Mesendoderm (in vitro differentiated cells): ENCODE measurements at regions not wholly inside any gene's neighbourhood (a gene's known extent, or its start where the extent isn't known, plus 50 kb on each side); places are given as distances from the start of the nearest gene placed in this dataset.

ENCODE experiments used
- DNase-seq: peaks from one replicate; pipeline ENCODE4 v3.0.0; 2013
- H2AK5ac ChIP-seq: 2 replicates; pipeline ENCODE4 v1.6.1; 2013; ENCODE audit warnings: low read length, inconsistent platforms
- H2BK120ac ChIP-seq: 2 replicates; pipeline ENCODE4 v1.6.1; 2013; ENCODE audit warnings: low read depth, mild to moderate bottlenecking, low read length, moderate library complexity, mixed read lengths
- H2BK15ac ChIP-seq: replicated peaks from 2 replicates; pipeline ENCODE4 v1.6.1; 2013; ENCODE audit warnings: low read depth, mild to moderate bottlenecking, moderate library complexity
- H2BK5ac ChIP-seq: 2 replicates; pipeline ENCODE4 v1.6.1; 2013; ENCODE audit warnings: low read length, inconsistent platforms
- H3K18ac ChIP-seq: 2 replicates; pipeline ENCODE4 v1.6.1; 2013; ENCODE audit warnings: mild to moderate bottlenecking, low read length, mixed read lengths
- H3K23ac ChIP-seq: one replicate; pipeline ENCODE4 v1.6.1; 2013; ENCODE audit warnings: low read length
- H3K27ac ChIP-seq: 2 replicates; pipeline ENCODE4 v1.5.1; 2013; ENCODE audit warnings: low read depth, mild to moderate bottlenecking, inconsistent platforms, low read length, moderate library complexity
- H3K27me3 ChIP-seq: 2 replicates; pipeline ENCODE4 v1.6.1; 2013; ENCODE audit warnings: low read length, control low read depth, mild to moderate bottlenecking, inconsistent platforms; ENCODE audit not compliant: insufficient read depth, poor library complexity
- H3K36me3 ChIP-seq: 2 replicates; pipeline ENCODE4 v1.6.1; 2013; ENCODE audit warnings: low read length, inconsistent platforms; ENCODE audit not compliant: control insufficient read depth, insufficient read depth
- H3K4ac ChIP-seq: one replicate; pipeline ENCODE4 v1.6.1; 2013; ENCODE audit warnings: low read depth, mild to moderate bottlenecking, low read length, moderate library complexity
- H3K4me1 ChIP-seq: 2 replicates; pipeline ENCODE4 v1.6.1; 2013; ENCODE audit warnings: low read depth, low read length, inconsistent platforms; ENCODE audit not compliant: control insufficient read depth
- H3K4me2 ChIP-seq: 2 replicates; pipeline ENCODE4 v1.6.1; 2013; ENCODE audit warnings: low read length
- H3K4me3 ChIP-seq: 2 replicates; pipeline ENCODE4 v1.5.1; 2013; ENCODE audit warnings: mild to moderate bottlenecking, low read length
- H3K56ac ChIP-seq: one replicate; pipeline ENCODE4 v1.6.1; 2013; ENCODE audit warnings: low read length
- H3K79me1 ChIP-seq: 2 replicates; pipeline ENCODE4 v1.6.1; 2013; ENCODE audit warnings: low read length, inconsistent platforms
- H3K79me2 ChIP-seq: 2 replicates; pipeline ENCODE4 v1.6.1; 2013; ENCODE audit warnings: mild to moderate bottlenecking, low read length; ENCODE audit not compliant: control insufficient read depth, insufficient read depth
- H3K9ac ChIP-seq: 2 replicates; pipeline ENCODE4 v1.6.1; 2013; ENCODE audit warnings: low read length, inconsistent platforms
- H4K5ac ChIP-seq: one replicate; pipeline ENCODE4 v1.6.1; 2013; ENCODE audit warnings: low read length
- H4K8ac ChIP-seq: one replicate; pipeline ENCODE4 v1.6.1; 2013; ENCODE audit warnings: low read depth, mild to moderate bottlenecking, control low read depth, low read length, moderate library complexity
- WGBS: extraction: QIAGEN DNeasy Blood & Tissue Kit; methylation state at CpG from one replicate; pipeline ENCODE4 v1.1.7; 2013; ENCODE audit warnings: low lambda C conversion rate, missing lambda C conversion rate; ENCODE audit not compliant: insufficient coverage; ENCODE audit errors: extremely low coverage; 5-methylcytosine and 5-hydroxymethylcytosine counted together

DNA sequence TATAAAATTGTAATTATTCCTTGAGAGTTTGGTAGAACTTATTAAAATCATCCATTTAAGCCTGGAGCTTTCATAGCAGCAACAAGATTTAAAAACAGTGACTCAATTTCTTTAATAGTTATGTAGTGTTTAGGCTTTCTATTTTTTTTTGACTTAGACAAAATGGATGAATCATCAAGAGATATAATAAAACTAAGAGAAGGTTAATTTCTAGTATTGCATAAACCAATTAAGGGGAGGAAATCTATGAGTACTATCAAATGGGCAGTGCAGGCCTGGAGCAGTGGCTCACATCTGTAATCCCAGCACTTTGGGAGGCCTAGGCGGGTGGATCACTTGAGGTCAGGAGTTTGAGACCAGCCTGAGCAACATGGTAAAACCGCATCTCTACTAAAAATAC lies 416.3 kb upstream of the USP24 start:
- H4K5ac ChIP-seq, result no peak overlapping the region
- H4K8ac ChIP-seq, result no peak overlapping the region

DNA sequence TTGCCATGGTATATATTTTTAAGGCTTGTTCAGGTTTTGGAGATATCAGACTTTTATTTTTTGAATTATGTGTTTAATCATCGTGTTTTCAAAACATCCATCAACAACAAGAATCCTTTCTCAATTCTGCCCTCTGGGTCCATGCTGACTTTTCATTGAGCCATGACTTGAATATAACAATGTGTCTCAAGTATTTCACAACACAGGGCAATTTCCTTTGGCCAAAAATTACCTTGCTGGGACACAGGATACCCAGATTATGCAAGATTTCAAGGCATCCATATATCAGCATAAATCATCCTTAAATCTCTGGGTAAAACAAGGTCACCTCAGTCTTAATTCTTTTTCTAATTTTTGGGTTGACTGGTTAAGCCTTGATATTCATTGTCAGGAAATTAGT lies 411.2 kb upstream of the USP24 start:
- no peak overlapping the region for H2AK5ac ChIP-seq
- H3K36me3 ChIP-seq, result no peaks in the 10 kb centered on the region
- H3K4ac ChIP-seq, result no peak overlapping the region
- no peaks in the 10 kb centered on the region for H3K79me1 ChIP-seq
- no peak overlapping the region for H2BK120ac ChIP-seq
- no peak overlapping the region for H2BK5ac ChIP-seq
- no CpG with 5 or more reads among the region's 1 CpG for WGBS
- no peak for DNase-seq
- no peak overlapping the region for H4K8ac ChIP-seq
- no peak overlapping the region for H3K27ac ChIP-seq
- H3K18ac ChIP-seq, result no peak overlapping the region
- no peak overlapping the region for H4K5ac ChIP-seq
- no peak overlapping the region for H3K4me2 ChIP-seq
- H2BK15ac ChIP-seq, result peak overlapping the region; percentile 88
- no peak overlapping the region for H3K23ac ChIP-seq
- H3K56ac ChIP-seq, result no peak overlapping the region
- H3K9ac ChIP-seq, result no peak overlapping the region
- H3K79me2 ChIP-seq, result no peaks in the 10 kb centered on the region
- H3K4me1 ChIP-seq, result no peaks in the 10 kb centered on the region
- no peak overlapping the region for H3K4me3 ChIP-seq
- no peaks in the 10 kb centered on the region for H3K27me3 ChIP-seq

More for the DNA sequence above, 416.3 kb upstream of the USP24 start:
- Histone ChIP-seq H3K27me3 (no peaks in the 10 kb centered on the region), H3K18ac (no peak overlapping the region), H3K23ac (no peak overlapping the region), H2AK5ac (no peak overlapping the region), H3K4me3 (no peak overlapping the region), H3K56ac (no peak overlapping the region), H2BK120ac (no peak overlapping the region), H3K4ac (no peak overlapping the region), H3K27ac (no peak overlapping the region), H2BK15ac (no peak overlapping the region), H3K4me1 (peaks cover 2% of the 10 kb centered on the region), H2BK5ac (no peak overlapping the region), H3K4me2 (no peak overlapping the region), H3K79me2 (no peaks in the 10 kb centered on the region), H3K9ac (no peak overlapping the region), H3K79me1 (no peaks in the 10 kb centered on the region), H3K36me3 (no peaks in the 10 kb centered on the region)
- DNase-seq, result no peak
- no CpG with 5 or more reads among the region's 2 CpGs for WGBS

DNA sequence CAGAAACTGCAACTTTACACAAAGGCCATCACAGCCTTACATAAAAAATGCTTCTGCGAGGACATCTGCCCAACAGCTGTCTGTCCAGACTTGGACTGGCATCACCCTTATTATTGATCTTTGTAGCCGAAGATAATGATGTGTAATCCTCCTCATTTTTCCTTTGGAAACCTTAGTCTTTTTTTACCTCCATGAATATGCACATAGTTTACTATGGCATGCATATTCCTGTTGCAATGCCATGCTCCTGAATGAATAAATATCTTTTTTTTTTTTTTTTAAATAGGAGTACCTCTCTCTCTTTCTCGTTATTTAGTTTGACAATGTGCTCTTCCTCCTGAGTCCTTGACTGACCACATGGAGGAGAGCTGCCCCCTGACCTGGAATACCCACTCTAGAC lies 409.6 kb upstream of the USP24 start:
- Histone ChIP-seq H4K8ac (no peak overlapping the region), H3K56ac (no peak overlapping the region), H3K4me2 (no peak overlapping the region), H3K36me3 (no peaks in the 10 kb centered on the region), H2AK5ac (no peak overlapping the region), H3K79me1 (no peaks in the 10 kb centered on the region), H3K4me1 (no peaks in the 10 kb centered on the region), H3K9ac (no peak overlapping the region), H3K23ac (no peak overlapping the region), H2BK120ac (no peak overlapping the region), H2BK5ac (no peak overlapping the region), H3K4me3 (no peak overlapping the region), H2BK15ac (no peak overlapping the region), H3K79me2 (no peaks in the 10 kb centered on the region), H4K5ac (no peak overlapping the region), H3K27ac (no peak overlapping the region), H3K4ac (no peak overlapping the region), H3K27me3 (no peaks in the 10 kb centered on the region), H3K18ac (no peak overlapping the region)
- no CpG with 5 or more reads among the region's 3 CpGs for WGBS
- DNase-seq, result no peak

DNA sequence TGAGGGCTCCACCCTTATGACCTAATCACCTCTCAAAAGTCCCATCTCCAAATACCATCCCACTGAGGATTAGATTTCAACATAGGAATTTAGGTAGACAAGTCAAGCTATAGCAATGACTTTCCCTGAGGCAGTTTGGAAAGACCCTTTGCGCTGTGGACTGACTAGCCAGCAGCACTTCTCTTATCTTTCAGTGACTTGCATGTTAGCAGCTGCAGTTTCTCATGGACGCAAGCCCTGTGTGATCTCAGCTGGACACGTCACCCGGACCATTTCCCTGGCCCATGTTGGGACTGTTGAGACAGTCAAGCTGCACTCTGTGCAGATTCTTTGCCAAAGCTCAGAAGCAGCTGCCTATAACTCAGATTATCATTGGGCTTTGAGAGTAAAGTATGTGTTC lies 408.1 kb upstream of the USP24 start:
- Histone ChIP-seq H2BK120ac (no peak overlapping the region), H3K18ac (peak overlapping the region; percentile 32), H3K56ac (peak overlapping the region; percentile 29), H3K79me2 (no peaks in the 10 kb centered on the region), H4K5ac (no peak overlapping the region), H3K36me3 (no peaks in the 10 kb centered on the region), H3K27ac (peak overlapping the region; percentile 22), H3K4me2 (no peak overlapping the region), H3K4me1 (no peaks in the 10 kb centered on the region), H3K4ac (peak overlapping the region; percentile 64), H3K4me3 (no peak overlapping the region), H3K27me3 (no peaks in the 10 kb centered on the region), H2BK15ac (no peak overlapping the region), H3K23ac (no peak overlapping the region), H3K79me1 (no peaks in the 10 kb centered on the region), H4K8ac (no peak overlapping the region), H3K9ac (no peak overlapping the region), H2AK5ac (peak overlapping the region; percentile 25), H2BK5ac (peak overlapping the region; percentile 68)
- DNase-seq, result peak; percentile 41
- no CpG with 5 or more reads among the region's 4 CpGs for WGBS

DNA sequence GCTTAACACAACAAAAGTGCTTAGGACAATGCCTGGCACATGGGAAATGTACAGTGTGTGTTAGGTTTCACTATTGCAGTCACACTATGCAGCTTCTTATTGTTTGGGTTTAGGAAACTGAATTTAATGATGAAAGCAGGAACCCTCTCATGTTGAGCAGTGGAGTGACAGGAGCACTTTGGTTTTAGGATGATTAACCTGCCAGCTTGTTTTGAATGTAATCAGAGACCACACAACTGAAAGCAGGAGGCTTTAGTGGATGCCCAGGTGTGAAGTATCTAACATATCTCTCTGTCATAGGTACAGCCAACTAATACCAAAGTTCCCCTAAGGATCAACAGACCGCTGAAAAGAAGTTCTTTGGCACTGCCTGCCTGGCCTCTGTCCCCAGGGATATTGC lies 406.9 kb upstream of the USP24 start:
- Histone ChIP-seq H3K27ac (no peak overlapping the region), H3K18ac (peak overlapping the region; percentile 64), H4K5ac (no peak overlapping the region), H3K4me2 (no peak overlapping the region), H2AK5ac (no peak overlapping the region), H3K36me3 (no peaks in the 10 kb centered on the region), H3K4me3 (no peak overlapping the region), H2BK120ac (no peak overlapping the region), H3K9ac (no peak overlapping the region), H3K79me1 (no peaks in the 10 kb centered on the region), H3K4me1 (no peaks in the 10 kb centered on the region), H3K4ac (no peak overlapping the region), H2BK15ac (no peak overlapping the region), H3K56ac (no peak overlapping the region), H3K79me2 (no peaks in the 10 kb centered on the region), H3K23ac (no peak overlapping the region), H4K8ac (no peak overlapping the region), H3K27me3 (no peaks in the 10 kb centered on the region), H2BK5ac (no peak overlapping the region)
- no peak for DNase-seq
- no CpG with 5 or more reads among the region's 1 CpG for WGBS

DNA sequence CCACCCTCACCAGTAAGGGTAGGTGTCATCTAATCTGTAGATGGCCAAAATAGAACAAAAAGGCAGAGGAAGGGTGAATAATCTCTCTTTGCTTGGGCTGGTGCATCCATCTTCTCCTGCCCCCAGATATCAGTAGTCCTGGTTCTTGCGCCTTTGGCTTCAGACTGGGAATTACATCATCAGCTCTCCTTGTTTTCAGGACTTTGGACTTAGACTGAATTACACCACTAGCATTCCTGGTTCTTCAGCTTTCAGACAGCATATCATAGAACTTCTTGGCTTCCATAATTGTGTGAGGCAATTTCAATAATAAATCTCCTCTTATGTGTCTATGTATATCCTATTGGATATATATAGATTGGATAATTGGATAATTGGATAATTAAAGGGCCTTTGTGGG lies 403.0 kb upstream of the USP24 start:
- no peak overlapping the region for H4K5ac ChIP-seq
- H2BK15ac ChIP-seq, result no peak overlapping the region
- no peak overlapping the region for H3K56ac ChIP-seq
- H2BK120ac ChIP-seq, result no peak overlapping the region
- H3K23ac ChIP-seq, result no peak overlapping the region
- no peaks in the 10 kb centered on the region for H3K4me1 ChIP-seq
- no peak overlapping the region for H3K27ac ChIP-seq
- H3K4me2 ChIP-seq, result no peak overlapping the region
- no peak overlapping the region for H4K8ac ChIP-seq
- H3K27me3 ChIP-seq, result no peaks in the 10 kb centered on the region
- no peak overlapping the region for H2AK5ac ChIP-seq
- no CpG with 5 or more reads among the region's 1 CpG for WGBS
- H3K4ac ChIP-seq, result no peak overlapping the region
- H3K18ac ChIP-seq, result no peak overlapping the region
- H2BK5ac ChIP-seq, result no peak overlapping the region
- no peak overlapping the region for H3K9ac ChIP-seq
- no peaks in the 10 kb centered on the region for H3K36me3 ChIP-seq
- H3K79me2 ChIP-seq, result no peaks in the 10 kb centered on the region
- H3K4me3 ChIP-seq, result no peak overlapping the region
- no peak for DNase-seq
- no peaks in the 10 kb centered on the region for H3K79me1 ChIP-seq
